HG03520 (cell line): ENCODE measurements at regions not wholly inside any gene's neighbourhood (a gene's known extent, or its start where the extent isn't known, plus 50 kb on each side); places are given as distances from the start of the nearest gene placed in this dataset.
"Not testable (repeated sequence)": the region's sequence is repeated elsewhere in the genome, so short reads cannot be mapped to it uniquely, and the experiment has no call there.

Experiments used
- ATAC-seq: cut with Tn5 transposase; IDR thresholded peaks from one replicate; pipeline ENCODE4 v1.9.1; 2021; ENCODE audit warnings: mild to moderate bottlenecking, moderate library complexity; ENCODE audit not compliant: unreplicated experiment

DNA sequence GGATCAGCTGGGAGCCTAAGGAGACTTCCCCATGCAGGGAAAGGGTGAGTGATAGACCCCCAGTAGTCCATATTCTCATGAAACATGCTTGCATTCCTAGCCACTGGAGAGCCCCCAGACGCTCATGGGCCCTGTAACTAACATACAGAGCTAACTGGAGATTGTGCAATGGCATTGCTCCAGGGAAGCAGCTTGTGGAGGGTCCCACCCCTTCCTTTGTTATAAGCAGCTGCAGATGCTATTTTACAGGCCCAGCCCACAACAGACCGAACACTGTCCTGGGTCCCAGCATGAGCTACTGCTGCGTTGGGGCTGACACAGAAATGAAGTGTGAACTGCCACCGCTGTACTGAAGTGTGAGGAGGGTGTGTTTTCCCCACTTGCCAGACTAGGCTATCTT is 1465.7 kb upstream of the DIAPH2 start:
- no peak for ATAC-seq

DNA sequence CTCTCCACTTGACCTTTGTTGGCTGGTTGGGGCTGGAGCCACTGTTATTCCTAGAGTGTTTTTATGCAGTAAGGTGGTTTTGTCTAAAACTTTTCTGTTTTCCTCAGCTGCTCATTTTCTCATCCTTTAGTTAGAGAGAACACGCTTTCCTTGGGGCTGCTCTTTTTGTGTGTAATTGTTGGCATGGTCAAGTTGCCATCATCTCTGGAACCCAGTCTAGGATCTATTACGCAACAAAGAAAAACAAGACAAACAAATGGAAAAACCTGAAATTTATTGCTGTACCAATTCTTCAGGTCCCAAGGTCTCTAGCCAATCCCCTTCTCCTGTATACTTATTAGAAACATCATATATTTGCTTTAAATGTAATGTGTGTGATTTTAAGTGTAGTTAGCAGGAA is 1436.3 kb upstream of the DIAPH2 start:
- ATAC-seq: no peak

DNA sequence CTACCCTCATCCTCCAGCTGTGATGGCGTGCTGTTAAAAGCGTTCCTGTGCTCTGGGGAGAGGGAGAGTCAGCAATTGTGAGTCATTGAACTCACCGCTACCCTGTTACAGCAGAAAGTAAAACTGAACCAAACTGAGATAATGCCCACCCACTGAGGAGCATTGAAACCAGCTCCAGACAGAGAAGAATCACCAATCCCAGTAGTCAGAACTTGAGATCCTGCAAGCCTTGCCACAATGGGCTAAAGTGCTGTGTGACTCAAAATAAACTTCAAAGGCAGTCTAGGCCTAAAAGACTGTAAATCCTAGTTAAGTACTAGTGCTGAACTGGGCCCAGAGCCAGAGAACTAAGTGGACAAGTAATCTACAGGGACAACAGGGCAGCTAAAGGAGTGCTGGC is 1394.2 kb upstream of the DIAPH2 start:
- no peak for ATAC-seq

DNA sequence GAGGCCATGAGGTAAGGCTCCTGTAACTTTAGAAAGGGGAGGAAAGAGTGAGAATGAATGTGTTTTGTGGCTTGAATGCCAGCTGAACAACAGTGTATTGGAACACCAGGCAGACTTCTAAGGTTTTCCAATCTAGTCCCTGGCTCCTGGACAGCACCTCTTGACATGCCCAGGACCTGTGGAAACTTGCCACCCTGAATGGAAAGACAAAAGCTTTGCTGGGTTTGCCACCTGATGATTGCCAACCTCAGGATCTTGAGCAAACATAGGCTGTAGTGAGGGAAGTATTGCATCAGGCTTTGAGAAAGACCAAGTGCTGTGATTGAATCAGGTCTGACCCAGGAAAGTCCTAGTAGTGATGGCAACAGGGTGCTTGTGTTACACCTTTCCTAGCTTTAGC is 1393.1 kb upstream of the DIAPH2 start:
- no peak for ATAC-seq

DNA sequence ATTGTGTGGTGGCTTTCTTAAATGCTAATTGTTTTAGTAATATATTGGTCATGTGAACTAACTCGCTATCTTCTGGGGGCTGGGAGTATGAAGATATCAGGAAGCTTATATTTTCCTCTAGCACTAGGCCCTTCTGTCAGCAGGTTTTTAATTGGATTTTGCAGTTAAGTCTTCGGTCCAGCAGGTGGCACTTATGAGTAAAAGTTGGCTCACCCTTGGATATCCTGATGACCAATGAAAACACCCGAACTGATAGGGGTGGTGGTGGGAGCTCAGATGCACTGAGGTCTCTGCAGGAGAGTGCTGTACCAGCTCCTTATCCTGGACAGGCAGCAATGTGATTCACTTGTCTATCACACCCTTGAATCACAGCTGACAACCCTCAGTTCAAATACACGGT is 1365.8 kb upstream of the DIAPH2 start:
- ATAC-seq: no peak

DNA sequence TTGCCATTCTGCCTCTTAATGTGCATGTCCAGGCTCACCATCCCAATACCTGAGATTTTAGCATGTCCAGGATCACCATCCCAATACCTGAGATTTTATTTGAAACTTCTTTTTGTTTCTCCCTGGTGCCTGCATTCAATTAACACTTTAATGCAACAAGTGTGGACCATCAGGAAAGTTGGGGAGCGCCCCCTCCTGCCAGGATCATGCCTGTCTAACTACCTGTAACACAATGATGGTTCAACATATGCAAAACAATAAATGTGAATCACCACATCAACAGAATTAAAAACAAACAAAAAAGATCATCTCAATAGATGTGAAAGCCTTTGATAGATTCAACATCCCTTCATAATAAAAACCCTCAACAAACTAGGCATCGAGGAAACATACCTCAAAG is 1359.5 kb upstream of the DIAPH2 start:
- ATAC-seq: no peak

DNA sequence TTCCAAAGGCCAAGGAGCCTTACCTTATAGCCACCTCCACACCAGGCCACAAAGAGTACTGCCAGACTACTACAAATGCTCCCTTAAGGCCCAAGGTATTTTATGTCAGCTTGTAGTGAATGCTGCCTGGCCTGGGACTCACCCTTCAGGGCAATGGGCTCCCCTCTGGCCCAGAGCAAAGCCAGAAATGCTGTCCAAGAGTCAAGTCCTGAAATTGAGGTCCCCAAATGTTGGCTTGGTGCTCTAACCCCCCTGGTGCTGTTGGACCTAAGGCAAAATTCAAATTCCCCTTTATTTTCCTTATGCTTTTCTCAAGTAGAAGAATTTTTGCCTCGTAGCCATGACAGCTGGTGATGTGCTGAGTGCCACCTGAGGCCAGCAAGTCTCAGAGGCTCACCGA is 1354.3 kb upstream of the DIAPH2 start:
- no peak for ATAC-seq

DNA sequence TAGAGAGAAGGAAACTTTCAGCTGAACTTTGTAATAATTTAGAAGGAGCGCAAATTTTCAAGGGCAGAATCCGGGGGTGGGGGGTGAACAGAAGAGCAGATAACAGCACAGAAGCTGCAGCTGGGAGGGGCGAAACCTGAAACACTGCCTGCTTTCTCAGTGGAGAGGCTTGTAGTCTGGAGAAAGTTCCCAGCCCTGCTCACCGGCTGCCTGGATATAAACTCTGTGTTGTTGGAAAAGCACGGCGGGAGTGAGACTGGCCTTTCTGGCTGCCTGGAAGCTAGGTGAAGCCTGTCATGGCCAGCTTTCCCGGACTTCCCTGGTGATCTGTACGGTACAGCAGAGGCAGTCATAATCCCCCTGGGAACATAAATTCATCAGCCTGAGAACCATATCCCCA is 1352.1 kb upstream of the DIAPH2 start:
- no peak for ATAC-seq

DNA sequence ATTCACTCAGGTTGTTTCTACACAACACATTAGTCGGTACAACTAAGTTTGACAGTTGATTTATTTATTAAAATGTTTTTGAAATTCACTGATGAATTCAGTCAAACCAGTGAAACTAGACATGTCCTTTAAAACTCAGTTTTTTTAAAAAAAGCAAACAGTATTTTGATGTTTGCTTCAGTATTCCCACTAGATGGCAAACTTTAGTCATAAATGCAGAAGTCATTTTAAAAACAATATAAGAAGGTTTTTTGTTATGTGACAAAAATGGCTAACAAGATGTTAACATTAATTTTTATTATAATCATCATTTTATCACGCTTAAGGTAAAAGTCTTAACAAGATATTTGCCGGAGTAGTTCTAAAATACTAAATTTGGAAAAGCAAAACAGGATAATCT is 1337.8 kb upstream of the DIAPH2 start:
- ATAC-seq: no peak

DNA sequence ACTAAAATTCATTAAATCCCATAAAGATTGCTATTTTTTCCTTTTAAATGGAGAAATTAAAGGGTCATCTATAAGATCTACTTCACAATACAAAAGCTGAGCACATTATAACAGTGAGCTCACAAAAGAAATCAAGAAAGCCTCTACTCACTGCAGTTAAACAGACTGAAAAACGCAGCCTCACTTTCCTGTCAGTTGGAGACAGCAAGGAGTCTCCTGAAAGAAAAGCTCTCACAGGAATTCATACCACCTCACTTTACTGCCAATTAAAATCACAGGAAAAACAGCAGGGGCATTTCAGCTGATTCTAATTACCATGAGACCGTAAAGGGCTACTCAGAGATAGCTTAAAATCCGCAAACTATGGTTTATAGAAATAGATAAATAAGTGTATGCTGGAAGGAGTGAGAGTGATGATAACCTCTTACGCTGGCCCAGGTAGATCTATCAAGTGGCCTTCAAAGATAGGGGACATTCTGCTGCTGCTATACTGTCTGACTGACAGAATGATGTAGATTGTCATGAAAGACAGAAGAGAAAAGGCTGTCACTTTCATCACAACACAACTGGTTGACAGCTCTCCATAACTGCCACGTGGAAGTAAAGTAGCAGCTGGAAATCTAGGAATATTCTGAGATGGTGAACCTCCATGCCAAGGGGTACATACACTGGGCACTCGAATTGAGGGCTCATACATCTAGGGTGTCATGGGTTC is 1333.7 kb upstream of the DIAPH2 start:
- ATAC-seq: no peak

DNA sequence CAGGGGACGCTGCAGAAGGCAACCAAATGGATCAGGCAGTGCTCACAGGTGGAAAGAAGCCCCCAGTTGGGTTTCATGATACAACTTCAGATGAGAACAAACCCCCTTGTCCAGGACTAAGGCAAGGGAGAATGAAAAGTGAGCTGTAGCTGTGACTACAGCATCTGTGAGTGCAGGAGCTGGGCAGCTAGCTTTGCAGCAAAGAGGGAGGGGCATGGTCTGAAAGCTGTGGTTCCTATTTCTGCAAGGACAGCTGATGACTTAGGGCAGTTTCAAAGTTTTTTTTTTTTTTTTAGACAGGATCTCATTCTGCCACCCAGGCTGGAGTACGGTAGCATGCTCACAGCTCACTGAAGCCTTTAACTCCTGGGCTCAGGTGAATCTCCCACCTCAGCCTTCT is 1317.4 kb upstream of the DIAPH2 start:
- ATAC-seq: no peak

DNA sequence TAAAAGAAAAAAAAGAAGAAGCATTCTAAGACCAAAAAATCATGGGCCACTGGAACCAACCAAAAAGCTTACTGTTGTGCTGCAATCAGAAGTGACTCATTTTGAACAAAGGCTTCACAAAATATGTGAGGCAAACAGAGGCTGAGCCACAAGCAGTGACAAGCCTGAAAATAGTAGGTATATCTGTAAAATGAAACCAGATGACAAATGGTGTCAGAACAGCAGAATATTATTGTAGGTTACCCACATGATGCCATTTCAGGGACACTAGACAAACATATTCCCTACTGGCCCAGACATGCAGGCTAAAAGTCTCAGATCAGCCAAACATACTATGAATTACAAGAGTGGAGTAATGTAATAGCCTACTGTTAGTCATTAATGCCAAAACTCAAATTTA is 1301.8 kb upstream of the DIAPH2 start:
- ATAC-seq: no peak

DNA sequence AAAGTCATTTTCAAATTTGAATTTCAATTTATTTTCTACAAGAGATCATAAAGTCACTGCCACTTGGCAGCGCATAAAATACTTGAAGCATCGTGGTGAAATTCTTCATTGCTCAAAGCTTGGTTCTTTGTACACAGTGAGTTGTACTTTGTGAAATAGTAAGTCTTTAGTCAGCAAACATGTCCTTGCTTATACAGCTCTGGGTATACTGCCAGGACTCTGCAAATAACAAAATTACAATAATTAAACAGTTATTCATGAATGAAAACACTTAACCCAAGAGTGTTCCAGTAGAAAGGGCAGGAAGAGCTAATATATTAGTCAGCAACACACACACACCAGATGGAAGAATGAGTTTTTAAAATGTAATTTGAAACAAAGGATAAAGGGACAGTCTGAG is 1300.9 kb upstream of the DIAPH2 start:
- ATAC-seq: no peak

DNA sequence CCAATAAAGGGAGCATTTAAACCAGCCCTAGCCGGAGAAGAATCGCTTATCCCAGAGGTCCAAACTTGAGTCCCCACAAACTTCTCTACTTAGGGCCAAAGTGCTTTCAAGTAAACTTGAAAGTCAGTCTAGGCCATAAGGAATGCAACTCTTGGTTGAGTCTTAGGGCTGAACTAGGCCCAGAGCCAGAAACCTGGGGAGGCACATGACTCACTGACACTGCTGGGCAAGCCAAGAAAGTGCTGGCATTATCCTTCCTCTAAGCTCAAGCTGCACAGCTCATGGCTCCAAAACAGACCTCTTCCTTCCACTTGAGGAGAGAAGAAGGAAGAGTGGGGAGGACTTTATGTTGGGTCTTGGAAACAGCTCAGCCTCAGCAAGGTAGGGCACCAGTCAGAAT is 1257.3 kb upstream of the DIAPH2 start:
- no peak for ATAC-seq

DNA sequence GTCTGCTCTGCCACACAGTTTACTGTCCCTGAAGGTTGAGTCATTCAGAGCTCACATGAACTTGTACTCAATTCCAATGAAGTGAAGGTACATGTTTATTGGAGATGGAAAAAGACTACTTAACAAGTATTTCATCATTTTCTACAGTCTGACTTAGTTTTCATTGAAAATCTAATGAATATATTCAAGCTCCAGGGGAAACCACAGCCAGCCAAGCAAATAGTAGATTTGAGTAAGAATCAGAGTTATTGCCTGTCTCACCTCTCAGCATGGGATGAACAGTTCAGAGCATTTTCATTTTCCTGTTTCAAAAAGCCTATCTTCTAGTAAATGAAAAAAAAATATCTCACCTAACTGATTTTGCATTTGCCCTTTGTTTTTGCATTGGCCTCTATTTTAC is 1249.4 kb upstream of the DIAPH2 start:
- no peak for ATAC-seq

DNA sequence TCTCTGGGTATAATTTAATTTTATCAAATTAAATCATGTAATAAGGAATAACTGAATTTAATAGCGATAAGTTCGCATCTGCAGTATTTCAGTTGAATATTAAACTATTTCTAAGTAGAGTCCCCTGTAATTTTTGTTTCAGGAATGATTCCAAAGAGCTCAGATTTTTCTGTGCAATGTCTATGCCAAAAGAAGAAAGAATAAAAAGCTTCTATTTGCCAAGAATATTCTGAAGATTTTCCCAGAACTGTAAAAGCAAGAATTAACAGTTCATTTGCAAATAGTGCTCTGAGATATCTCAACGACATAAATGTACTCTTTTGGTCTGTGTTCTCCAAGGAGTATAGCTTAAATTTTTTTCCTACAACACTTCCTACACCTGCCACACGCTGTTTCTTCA is 1242.8 kb upstream of the DIAPH2 start:
- ATAC-seq: no peak

DNA sequence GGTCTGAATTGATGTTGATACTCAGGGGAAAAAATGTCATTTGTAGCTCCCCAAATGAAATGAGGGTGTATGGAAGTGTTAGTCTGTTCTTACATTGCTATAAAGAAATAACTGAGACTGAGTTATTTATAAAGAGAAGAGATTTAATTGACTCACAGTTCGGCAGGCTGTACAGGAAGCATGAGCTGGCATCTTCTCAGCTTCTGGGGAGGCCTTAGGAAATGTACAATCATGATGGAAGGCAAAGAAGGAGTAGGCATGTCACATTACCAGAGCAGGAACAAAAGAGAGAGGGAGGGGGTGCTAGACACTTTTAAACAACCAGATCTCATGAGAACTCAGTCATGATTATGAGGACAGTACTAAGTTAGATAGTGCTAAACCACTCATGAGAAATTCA is 1199.9 kb upstream of the DIAPH2 start:
- ATAC-seq: no peak

DNA sequence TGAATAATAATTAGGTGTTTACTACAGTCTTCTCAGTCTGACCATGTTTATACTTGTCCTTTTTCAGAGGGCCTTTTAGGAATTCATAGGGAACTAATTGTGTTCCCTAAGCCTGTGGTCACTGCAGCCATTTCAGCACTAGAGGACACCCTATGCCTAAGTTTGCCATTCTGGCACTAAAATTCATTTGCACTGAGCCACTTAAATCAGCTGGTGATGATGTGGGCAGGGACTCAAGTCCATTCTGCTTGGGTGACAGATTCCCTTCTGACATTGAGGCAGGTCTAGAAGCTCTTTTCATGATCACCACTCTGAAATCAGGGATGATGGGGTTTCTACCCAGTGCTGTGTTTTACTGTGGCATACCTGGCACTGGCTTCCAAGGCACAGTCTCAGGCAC is 1178.9 kb upstream of the DIAPH2 start:
- no peak for ATAC-seq

DNA sequence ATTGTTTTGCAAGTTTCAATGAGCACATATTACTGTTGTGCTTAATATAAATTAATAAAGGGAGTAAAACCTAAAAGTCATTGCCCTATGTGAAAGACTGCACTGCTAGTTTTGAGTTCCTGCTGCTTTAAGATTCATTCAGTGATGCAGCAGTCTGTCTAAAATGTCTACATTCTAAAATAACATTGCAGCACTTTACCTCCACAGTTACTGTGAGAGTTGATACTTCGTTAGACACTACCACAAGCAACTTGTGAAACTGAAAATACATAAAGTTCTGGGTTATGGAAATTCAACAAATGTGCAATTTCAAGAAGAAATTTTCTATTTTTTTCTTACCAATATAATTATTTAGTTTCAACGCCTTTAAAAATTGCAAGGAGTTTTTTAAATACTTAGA is 1175.2 kb upstream of the DIAPH2 start:
- ATAC-seq: no peak

DNA sequence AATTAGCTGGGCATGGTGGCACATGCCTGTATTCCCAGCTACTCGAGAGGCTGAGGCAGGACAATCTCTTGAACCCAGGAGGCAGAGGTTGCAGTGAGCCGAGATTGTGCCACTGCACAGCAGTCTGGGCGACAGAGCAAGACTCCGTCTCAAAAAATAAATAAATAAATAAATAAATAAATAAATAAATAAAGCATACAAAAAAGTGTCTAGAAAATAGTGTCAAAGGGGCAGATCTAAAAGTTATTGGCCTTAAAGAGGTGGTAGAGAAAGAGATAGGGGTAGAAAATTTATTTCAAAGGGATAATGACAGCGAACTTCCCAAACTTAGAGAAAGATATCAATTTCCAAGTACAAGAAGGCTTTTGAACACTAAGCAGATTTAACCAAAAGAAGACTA is 1160.6 kb upstream of the DIAPH2 start:
- not testable (repeated sequence) for ATAC-seq

DNA sequence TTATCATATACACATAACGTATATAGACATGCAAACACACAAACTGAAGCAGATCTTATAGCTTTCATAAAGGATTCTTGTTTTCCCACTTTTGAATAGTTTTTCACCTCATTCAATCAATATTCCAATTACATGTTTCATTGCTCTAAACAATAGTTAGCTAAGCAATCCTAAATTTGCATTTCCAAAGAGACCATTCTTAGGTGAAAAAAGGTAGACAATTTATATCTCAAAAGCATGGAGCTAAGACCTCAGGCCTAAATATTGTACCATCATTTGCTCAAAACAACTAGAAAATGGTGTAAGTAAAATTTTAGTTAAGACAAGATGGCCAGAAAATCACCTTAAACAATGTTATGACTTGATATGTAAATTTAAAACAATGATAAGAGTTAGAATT is 1148.5 kb upstream of the DIAPH2 start:
- no peak for ATAC-seq

DNA sequence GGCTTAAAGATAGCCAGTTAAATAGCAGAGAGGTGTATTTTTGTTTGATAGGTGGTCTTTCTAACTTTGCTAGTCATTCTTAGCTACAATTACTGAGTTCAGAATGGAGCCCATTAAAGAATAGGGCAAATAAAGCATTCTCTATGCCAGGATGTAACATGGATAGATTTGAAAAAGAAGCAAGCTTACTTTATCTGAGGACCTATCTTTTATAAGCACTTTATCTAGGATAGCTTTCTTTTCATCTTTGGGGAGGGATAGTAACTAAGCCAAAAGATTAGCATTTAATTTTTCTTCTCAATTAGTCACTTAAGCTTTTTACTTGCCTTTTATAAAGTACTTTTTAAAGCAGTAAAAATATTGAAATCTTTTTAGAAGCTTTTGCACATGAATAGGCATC is 1148.0 kb upstream of the DIAPH2 start:
- ATAC-seq: no peak

DNA sequence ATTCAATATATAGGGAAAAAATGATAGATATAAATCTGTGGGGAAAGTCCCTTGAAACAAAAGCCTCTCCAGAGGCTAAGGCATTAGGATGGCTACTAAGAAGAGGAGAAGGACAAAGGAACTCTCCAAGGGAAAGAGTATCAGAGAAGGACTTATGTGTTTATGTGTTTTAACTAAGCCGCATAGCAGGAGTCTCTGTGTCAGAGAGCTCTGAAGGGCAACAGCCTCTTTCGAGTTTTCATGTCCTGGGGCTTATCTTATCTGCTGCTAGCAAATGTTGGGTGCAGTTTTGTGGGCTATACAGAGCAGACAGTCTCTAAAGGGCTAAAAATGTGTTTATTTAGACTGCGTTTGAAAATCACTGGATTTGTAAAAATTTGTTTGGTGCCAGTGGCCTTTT is 1145.6 kb upstream of the DIAPH2 start:
- no peak for ATAC-seq

DNA sequence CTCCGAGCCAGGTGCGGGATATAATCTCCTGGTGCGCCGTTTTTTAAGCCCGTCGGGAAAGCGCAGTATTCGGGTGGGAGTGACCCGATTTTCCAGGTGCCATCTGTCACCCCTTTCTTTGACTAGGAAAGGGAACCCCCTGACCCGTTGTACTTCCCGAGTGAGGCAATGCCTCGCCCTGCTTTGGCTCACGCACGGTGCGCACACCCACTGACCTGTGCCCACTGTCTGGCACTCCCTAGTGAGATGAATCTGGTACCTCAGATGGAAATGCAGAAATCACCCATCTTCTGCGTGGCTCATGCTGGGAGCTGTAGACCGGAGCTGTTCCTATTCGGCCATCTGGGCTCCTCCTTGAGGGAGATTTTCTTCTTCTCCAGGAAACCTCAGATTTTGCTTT is 1135.1 kb upstream of the DIAPH2 start:
- ATAC-seq: not testable (repeated sequence)
